ENCODE measurements at regions not wholly inside any gene's neighbourhood (a gene's known extent, or its start where the extent isn't known, plus 50 kb on each side); places are given as distances from the start of the nearest gene placed in this dataset.
"Not testable (repeated sequence)": the region's sequence is repeated elsewhere in the genome, so short reads cannot be mapped to it uniquely, and the experiment has no call there.

DNA sequence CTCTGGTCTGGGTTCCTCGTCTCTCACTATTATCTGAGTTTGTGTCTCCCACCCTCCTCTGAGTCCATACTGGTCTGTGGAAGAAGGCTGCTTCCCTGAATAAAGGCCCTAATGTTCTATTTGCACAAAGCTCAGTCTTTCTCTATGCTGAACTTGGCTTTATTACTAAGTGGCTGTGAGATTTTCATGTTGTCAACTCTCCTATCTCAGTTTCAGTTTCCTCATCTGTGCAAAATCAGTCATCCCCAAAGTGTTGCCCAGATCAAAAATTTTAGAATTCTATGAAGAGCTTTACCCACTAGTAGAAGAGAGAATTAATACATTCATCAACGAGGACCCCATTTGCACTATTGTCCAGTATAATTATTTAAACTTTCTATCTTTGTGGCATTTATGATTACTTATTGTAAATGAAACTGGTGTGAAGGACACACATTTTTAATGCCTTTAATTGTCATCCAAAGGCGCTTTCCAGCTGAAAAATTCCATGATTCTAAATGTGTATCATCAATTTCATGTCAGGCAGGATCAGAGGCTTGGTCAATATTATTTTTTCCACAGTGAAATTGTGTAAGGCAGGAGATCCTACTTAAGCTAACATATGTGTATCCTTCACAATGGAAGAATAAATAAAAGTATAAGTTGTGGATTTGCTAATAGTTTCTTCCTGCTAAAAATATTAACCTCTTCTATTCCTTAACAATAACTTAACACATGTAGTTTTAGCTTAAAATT is 79.1 kb upstream of the EEA1 start:
- ChIA-PET POLR2A (ENCODE audit: low non-redundant PET) (no interaction called here), CTCF (interaction anchor here (1.0 kb wide), 1 partner anchor 1093 kb away, joined by 3 read pairs; no protein-coding TSS in a partner anchor)
- Histone ChIP-seq H3K27ac (ENCODE audit: low read depth, low read length, poor library complexity, severe bottlenecking) (no peak overlapping the region), H3K36me3 (ENCODE audit: insufficient read depth, low read length, poor library complexity, severe bottlenecking) (no peaks in the 10 kb centered on the region), H3K27me3 (replicated peaks; ENCODE audit: insufficient read depth, low read depth, low read length, poor library complexity) (no peaks in the 10 kb centered on the region), H3K9me3 (ENCODE audit: low read depth, low read length, poor library complexity, severe bottlenecking) (no peaks in the 10 kb centered on the region), H3K4me3 (ENCODE audit: low read depth, low read length, poor library complexity, severe bottlenecking) (no peak overlapping the region), H3K4me1 (ENCODE audit: insufficient read depth, low read length, poor library complexity, severe bottlenecking) (peaks cover 13% of the 10 kb centered on the region)
- intact Hi-C loops (cut with micrococcal nuclease; ENCODE audit: unreplicated experiment) = no loop called here
- DNase-seq (ENCODE audit: low spot score) = no peak
- TF ChIP-seq, protein P1, sequence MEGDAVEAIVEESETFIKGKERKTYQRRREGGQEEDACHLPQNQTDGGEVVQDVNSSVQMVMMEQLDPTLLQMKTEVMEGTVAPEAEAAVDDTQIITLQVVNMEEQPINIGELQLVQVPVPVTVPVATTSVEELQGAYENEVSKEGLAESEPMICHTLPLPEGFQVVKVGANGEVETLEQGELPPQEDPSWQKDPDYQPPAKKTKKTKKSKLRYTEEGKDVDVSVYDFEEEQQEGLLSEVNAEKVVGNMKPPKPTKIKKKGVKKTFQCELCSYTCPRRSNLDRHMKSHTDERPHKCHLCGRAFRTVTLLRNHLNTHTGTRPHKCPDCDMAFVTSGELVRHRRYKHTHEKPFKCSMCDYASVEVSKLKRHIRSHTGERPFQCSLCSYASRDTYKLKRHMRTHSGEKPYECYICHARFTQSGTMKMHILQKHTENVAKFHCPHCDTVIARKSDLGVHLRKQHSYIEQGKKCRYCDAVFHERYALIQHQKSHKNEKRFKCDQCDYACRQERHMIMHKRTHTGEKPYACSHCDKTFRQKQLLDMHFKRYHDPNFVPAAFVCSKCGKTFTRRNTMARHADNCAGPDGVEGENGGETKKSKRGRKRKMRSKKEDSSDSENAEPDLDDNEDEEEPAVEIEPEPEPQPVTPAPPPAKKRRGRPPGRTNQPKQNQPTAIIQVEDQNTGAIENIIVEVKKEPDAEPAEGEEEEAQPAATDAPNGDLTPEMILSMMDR (conservative IDR thresholded peaks at IDR 0.05; ENCODE audit: low read depth, low read length) = no peak
- BruUV-seq (replicated peaks) = no TSS peak

- intact Hi-C loops (cut with micrococcal nuclease; ENCODE audit: unreplicated experiment); H3K36me3 ChIP-seq (ENCODE audit: insufficient read depth, low read length, poor library complexity, severe bottlenecking): not testable (repeated sequence)
Observed at GRCh38 chr12:93008880-93009279, 79.8 kb upstream of the EEA1 start.

DNA sequence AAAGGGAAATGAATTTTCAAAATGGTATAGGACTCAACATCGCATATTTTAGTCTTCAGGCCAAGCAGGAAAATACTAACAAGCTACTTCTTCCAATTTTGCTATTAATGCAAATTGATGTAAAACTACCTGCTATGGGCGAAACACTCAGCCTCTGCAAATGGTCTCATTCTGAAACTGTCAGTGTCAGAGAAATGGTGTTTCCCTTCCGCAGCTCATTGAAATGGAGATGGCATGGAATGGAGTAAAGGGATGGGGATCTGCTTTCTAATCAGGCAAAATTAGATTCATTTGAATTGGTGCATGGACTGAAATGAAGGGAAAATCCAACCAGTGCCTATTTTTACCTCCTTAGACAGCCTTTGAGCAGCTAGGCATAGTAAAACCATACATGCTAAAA is 80.4 kb upstream of the EEA1 start:
- TF ChIP-seq, protein P1 (conservative IDR thresholded peaks at IDR 0.05; ENCODE audit: low read depth, low read length) = no peak
- no peak for TF ChIP-seq EZH2 (IDR thresholded peaks at IDR 0.05; ENCODE audit: borderline replicate concordance, low read depth, low read length, poor library complexity, severe bottlenecking)
- POLR2A ChIA-PET (ENCODE audit: low non-redundant PET) = no interaction called here
- CTCF ChIA-PET = no interaction called here
- no peak for DNase-seq (ENCODE audit: low spot score)
- H3K27me3 ChIP-seq (replicated peaks; ENCODE audit: insufficient read depth, low read depth, low read length, poor library complexity) = no peaks in the 10 kb centered on the region
- H3K9me3 ChIP-seq (ENCODE audit: low read depth, low read length, poor library complexity, severe bottlenecking) = no peaks in the 10 kb centered on the region
- no peaks in the 10 kb centered on the region for H3K36me3 ChIP-seq (ENCODE audit: insufficient read depth, low read length, poor library complexity, severe bottlenecking)
- no peak overlapping the region for H3K27ac ChIP-seq (ENCODE audit: low read depth, low read length, poor library complexity, severe bottlenecking)
- intact Hi-C loops (cut with micrococcal nuclease; ENCODE audit: unreplicated experiment) = no loop called here
- peaks cover 13% of the 10 kb centered on the region for H3K4me1 ChIP-seq (ENCODE audit: insufficient read depth, low read length, poor library complexity, severe bottlenecking)
- BruUV-seq (replicated peaks) = no TSS peak
- no peak overlapping the region for H3K4me3 ChIP-seq (ENCODE audit: low read depth, low read length, poor library complexity, severe bottlenecking)

More at GRCh38 chr12:93008880-93009279, 79.8 kb upstream of the EEA1 start:
- H3K27ac ChIP-seq (ENCODE audit: low read depth, low read length, poor library complexity, severe bottlenecking); DNase-seq (ENCODE audit: low spot score); BruUV-seq (replicated peaks); H3K9me3 ChIP-seq (ENCODE audit: low read depth, low read length, poor library complexity, severe bottlenecking); CTCF ChIA-PET; H3K27me3 ChIP-seq (replicated peaks; ENCODE audit: insufficient read depth, low read depth, low read length, poor library complexity); H3K4me3 ChIP-seq (ENCODE audit: low read depth, low read length, poor library complexity, severe bottlenecking): not testable (repeated sequence)
- H3K4me1 ChIP-seq (ENCODE audit: insufficient read depth, low read length, poor library complexity, severe bottlenecking) = peaks cover 13% of the 10 kb centered on the region
- POLR2A ChIA-PET (ENCODE audit: low non-redundant PET) = interaction anchor here (0.7 kb wide), 1 partner anchor 54 kb away, joined by 5 read pairs; no protein-coding TSS in a partner anchor

GRCh38 chr12:93010461-93010860 is 81.4 kb upstream of the EEA1 start:
- Histone ChIP-seq H3K9me3 (ENCODE audit: low read depth, low read length, poor library complexity, severe bottlenecking) (no peaks in the 10 kb centered on the region), H3K4me3 (ENCODE audit: low read depth, low read length, poor library complexity, severe bottlenecking) (no peak overlapping the region), H3K36me3 (ENCODE audit: insufficient read depth, low read length, poor library complexity, severe bottlenecking) (no peaks in the 10 kb centered on the region), H3K27me3 (replicated peaks; ENCODE audit: insufficient read depth, low read depth, low read length, poor library complexity) (no peaks in the 10 kb centered on the region), H3K27ac (ENCODE audit: low read depth, low read length, poor library complexity, severe bottlenecking) (no peak overlapping the region), H3K4me1 (ENCODE audit: insufficient read depth, low read length, poor library complexity, severe bottlenecking) (peaks cover 13% of the 10 kb centered on the region)
- POLR2A ChIA-PET (ENCODE audit: low non-redundant PET) = no interaction called here
- CTCF ChIA-PET = no interaction called here
- TF ChIP-seq EZH2 (IDR thresholded peaks at IDR 0.05; ENCODE audit: borderline replicate concordance, low read depth, low read length, poor library complexity, severe bottlenecking) = no peak
- TF ChIP-seq, protein P1 (conservative IDR thresholded peaks at IDR 0.05; ENCODE audit: low read depth, low read length) = no peak
- DNase-seq (ENCODE audit: low spot score) = no peak
- no TSS peak for BruUV-seq (replicated peaks)
- intact Hi-C loops (cut with micrococcal nuclease; ENCODE audit: unreplicated experiment) = no loop called here
